G401.6 (cell line): ENCODE measurements at regions not wholly inside any gene's neighbourhood (a gene's known extent, or its start where the extent isn't known, plus 50 kb on each side); places are given as distances from the start of the nearest gene placed in this dataset.
"Not testable (repeated sequence)": the region's sequence is repeated elsewhere in the genome, so short reads cannot be mapped to it uniquely, and the experiment has no call there.

ENCODE experiments used
- FAIRE-seq: peaks from 2 replicates; lab custom pipeline; 2012; peaks lifted over from hg19 to GRCh38; lab: Jason Lieb, UNC

GRCh38 chr4:20046931-20047677 is 204.6 kb upstream of the SLIT2 start:
- no peak for FAIRE-seq

- no peak for FAIRE-seq
These were observed 205.5 kb upstream of the SLIT2 start for GRCh38 chr4:20046179-20046578.

GRCh38 chr4:20044966-20045365 is 206.7 kb upstream of the SLIT2 start:
- FAIRE-seq = no peak

GRCh38 chr4:20044502-20044911 is 207.2 kb upstream of the SLIT2 start:
- no peak for FAIRE-seq

GRCh38 chr4:20043991-20044390 is 207.7 kb upstream of the SLIT2 start:
- no peak for FAIRE-seq

GRCh38 chr4:20042769-20043168 is 208.9 kb upstream of the SLIT2 start:
- no peak for FAIRE-seq

- FAIRE-seq = no peak
These were observed 209.8 kb upstream of the SLIT2 start for GRCh38 chr4:20041839-20042407.

GRCh38 chr4:20037745-20038144 is 214.0 kb upstream of the SLIT2 start:
- no peak for FAIRE-seq

- no peak for FAIRE-seq
These were observed 221.6 kb upstream of the SLIT2 start for GRCh38 chr4:20030108-20030507.

- FAIRE-seq = no peak
These were observed 223.1 kb upstream of the SLIT2 start for GRCh38 chr4:20028645-20029044.

- no peak for FAIRE-seq
These were observed 225.2 kb upstream of the SLIT2 start for GRCh38 chr4:20026456-20026855.

- no peak for FAIRE-seq
These were observed 229.2 kb upstream of the SLIT2 start for GRCh38 chr4:20022471-20022870.

GRCh38 chr4:20020056-20020455 is 231.6 kb upstream of the SLIT2 start:
- FAIRE-seq = no peak

- no peak for FAIRE-seq
These were observed 232.2 kb upstream of the SLIT2 start for GRCh38 chr4:20019310-20020015.

- FAIRE-seq = no peak
These were observed 234.0 kb upstream of the SLIT2 start for GRCh38 chr4:20017777-20018115.

GRCh38 chr4:20017070-20017776 is 234.5 kb upstream of the SLIT2 start:
- no peak for FAIRE-seq

GRCh38 chr4:20015636-20016224 is 236.0 kb upstream of the SLIT2 start:
- no peak for FAIRE-seq

- FAIRE-seq = not testable (repeated sequence)
These were observed 247.7 kb upstream of the SLIT2 start for GRCh38 chr4:20003836-20004558.

GRCh38 chr4:19999775-20000414 is 251.8 kb upstream of the SLIT2 start:
- no peak for FAIRE-seq

GRCh38 chr4:19999276-19999675 is 252.4 kb upstream of the SLIT2 start:
- FAIRE-seq = no peak

GRCh38 chr4:19993242-19993641 is 258.5 kb upstream of the SLIT2 start:
- no peak for FAIRE-seq
